ENCODE measurements at regions not wholly inside any gene's neighbourhood (a gene's known extent, or its start where the extent isn't known, plus 50 kb on each side); places are given as distances from the start of the nearest gene placed in this dataset.

DNA sequence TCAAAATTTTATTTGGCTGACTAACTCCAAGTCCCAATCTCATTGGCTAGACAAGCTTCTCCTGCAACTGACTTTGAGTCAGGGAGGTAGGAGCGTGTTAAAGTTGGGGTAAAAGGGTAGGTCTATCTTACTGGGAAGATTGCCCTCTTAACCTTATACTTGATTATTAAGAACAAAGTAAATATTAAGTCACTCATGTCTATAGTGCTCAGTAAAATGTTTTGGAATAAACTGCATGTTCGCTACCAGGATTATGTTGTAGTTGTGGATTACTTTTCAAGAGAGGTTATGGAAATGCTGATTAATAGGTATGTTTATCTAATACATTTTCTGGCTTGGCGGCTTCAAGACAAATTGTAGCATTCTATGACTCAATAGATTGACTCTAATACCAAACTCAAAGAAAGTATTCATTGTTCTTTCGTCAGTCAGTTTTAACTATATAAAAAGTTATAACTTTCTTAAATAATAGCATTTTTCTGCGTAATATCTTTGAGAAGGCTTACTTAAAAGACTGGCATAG lies 539.1 kb downstream of the PSAT1 start:
- H3K4me3 ChIP-seq = no peak overlapping the region
- H3K27ac ChIP-seq = no peak overlapping the region
- TF ChIP-seq, protein P1, sequence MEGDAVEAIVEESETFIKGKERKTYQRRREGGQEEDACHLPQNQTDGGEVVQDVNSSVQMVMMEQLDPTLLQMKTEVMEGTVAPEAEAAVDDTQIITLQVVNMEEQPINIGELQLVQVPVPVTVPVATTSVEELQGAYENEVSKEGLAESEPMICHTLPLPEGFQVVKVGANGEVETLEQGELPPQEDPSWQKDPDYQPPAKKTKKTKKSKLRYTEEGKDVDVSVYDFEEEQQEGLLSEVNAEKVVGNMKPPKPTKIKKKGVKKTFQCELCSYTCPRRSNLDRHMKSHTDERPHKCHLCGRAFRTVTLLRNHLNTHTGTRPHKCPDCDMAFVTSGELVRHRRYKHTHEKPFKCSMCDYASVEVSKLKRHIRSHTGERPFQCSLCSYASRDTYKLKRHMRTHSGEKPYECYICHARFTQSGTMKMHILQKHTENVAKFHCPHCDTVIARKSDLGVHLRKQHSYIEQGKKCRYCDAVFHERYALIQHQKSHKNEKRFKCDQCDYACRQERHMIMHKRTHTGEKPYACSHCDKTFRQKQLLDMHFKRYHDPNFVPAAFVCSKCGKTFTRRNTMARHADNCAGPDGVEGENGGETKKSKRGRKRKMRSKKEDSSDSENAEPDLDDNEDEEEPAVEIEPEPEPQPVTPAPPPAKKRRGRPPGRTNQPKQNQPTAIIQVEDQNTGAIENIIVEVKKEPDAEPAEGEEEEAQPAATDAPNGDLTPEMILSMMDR (IDR thresholded peaks at IDR 0.05) = no peak
- H3K4me1 ChIP-seq = no peaks in the 10 kb centered on the region
- no peaks in the 10 kb centered on the region for H3K36me3 ChIP-seq
- no peaks in the 10 kb centered on the region for H3K27me3 ChIP-seq
- no peaks in the 10 kb centered on the region for H3K9me3 ChIP-seq
- DNase-seq (ENCODE audit: low spot score) = no peak

GRCh38 chr9:78839252-78839651 lies 542.3 kb downstream of the PSAT1 start:
- TF ChIP-seq, protein P1 (IDR thresholded peaks at IDR 0.05) = no peak
- no peak overlapping the region for H3K4me3 ChIP-seq
- H3K4me1 ChIP-seq = no peaks in the 10 kb centered on the region
- H3K36me3 ChIP-seq = no peaks in the 10 kb centered on the region
- no peaks in the 10 kb centered on the region for H3K27me3 ChIP-seq
- H3K9me3 ChIP-seq = peaks cover 4 to 10% of the 10 kb centered on the region in 2 donors
- H3K27ac ChIP-seq = no peak overlapping the region
- no peak for DNase-seq (ENCODE audit: low spot score)

- TF ChIP-seq, protein P1 (IDR thresholded peaks at IDR 0.05) = no peak
- Histone ChIP-seq H3K4me1 (no peaks in the 10 kb centered on the region), H3K27ac (no peak overlapping the region), H3K36me3 (no peaks in the 10 kb centered on the region), H3K27me3 (no peaks in the 10 kb centered on the region), H3K9me3 (peaks cover 4 to 11% of the 10 kb centered on the region in 2 donors), H3K4me3 (no peak overlapping the region)
- DNase-seq (ENCODE audit: low spot score) = no peak
These were observed 551.1 kb downstream of the PSAT1 start for GRCh38 chr9:78848061-78848460.

GRCh38 chr9:78856144-78856543 lies 559.2 kb downstream of the PSAT1 start:
- Histone ChIP-seq H3K4me3 (no peak overlapping the region), H3K9me3 (no peaks in the 10 kb centered on the region), H3K27ac (no peak overlapping the region), H3K36me3 (no peaks in the 10 kb centered on the region), H3K4me1 (no peaks in the 10 kb centered on the region), H3K27me3 (no peaks in the 10 kb centered on the region)
- DNase-seq (ENCODE audit: low spot score) = no peak
- TF ChIP-seq, protein P1 (IDR thresholded peaks at IDR 0.05) = no peak

- H3K27me3 ChIP-seq = no peaks in the 10 kb centered on the region
- TF ChIP-seq, protein P1 (IDR thresholded peaks at IDR 0.05) = no peak
- H3K36me3 ChIP-seq = no peaks in the 10 kb centered on the region
- no peak for DNase-seq (ENCODE audit: low spot score)
- H3K9me3 ChIP-seq = no peaks in the 10 kb centered on the region
- no peak overlapping the region for H3K4me3 ChIP-seq
- no peaks in the 10 kb centered on the region for H3K4me1 ChIP-seq
- H3K27ac ChIP-seq = no peak overlapping the region
These were observed 559.9 kb downstream of the PSAT1 start for GRCh38 chr9:78856781-78857180.
